ENCODE measurements at regions not wholly inside any gene's neighbourhood (a gene's known extent, or its start where the extent isn't known, plus 50 kb on each side); places are given as distances from the start of the nearest gene placed in this dataset.
"Not testable (repeated sequence)": the region's sequence is repeated elsewhere in the genome, so short reads cannot be mapped to it uniquely, and the experiment has no call there.

GRCh38 chr1:81722631-81723328, 78.0 kb upstream of the ADGRL2 start:
- TF ChIP-seq POLR2A (IDR thresholded peaks at IDR 0.05) = not testable (repeated sequence)
- TF ChIP-seq, protein P1, sequence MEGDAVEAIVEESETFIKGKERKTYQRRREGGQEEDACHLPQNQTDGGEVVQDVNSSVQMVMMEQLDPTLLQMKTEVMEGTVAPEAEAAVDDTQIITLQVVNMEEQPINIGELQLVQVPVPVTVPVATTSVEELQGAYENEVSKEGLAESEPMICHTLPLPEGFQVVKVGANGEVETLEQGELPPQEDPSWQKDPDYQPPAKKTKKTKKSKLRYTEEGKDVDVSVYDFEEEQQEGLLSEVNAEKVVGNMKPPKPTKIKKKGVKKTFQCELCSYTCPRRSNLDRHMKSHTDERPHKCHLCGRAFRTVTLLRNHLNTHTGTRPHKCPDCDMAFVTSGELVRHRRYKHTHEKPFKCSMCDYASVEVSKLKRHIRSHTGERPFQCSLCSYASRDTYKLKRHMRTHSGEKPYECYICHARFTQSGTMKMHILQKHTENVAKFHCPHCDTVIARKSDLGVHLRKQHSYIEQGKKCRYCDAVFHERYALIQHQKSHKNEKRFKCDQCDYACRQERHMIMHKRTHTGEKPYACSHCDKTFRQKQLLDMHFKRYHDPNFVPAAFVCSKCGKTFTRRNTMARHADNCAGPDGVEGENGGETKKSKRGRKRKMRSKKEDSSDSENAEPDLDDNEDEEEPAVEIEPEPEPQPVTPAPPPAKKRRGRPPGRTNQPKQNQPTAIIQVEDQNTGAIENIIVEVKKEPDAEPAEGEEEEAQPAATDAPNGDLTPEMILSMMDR (IDR thresholded peaks at IDR 0.05) = not testable (repeated sequence)
